NCI-H524 (cell line): ENCODE measurements at regions not wholly inside any gene's neighbourhood (a gene's known extent, or its start where the extent isn't known, plus 50 kb on each side); places are given as distances from the start of the nearest gene placed in this dataset.
A peak's percentile ranks its signal among the peaks of the same experiment; 100 is the strongest.

ENCODE experiments used
- DNase-seq, 2 experiments: peaks; one replicate each; lab custom pipeline; 2025; lab: John Stamatoyannopoulos, UW

DNA sequence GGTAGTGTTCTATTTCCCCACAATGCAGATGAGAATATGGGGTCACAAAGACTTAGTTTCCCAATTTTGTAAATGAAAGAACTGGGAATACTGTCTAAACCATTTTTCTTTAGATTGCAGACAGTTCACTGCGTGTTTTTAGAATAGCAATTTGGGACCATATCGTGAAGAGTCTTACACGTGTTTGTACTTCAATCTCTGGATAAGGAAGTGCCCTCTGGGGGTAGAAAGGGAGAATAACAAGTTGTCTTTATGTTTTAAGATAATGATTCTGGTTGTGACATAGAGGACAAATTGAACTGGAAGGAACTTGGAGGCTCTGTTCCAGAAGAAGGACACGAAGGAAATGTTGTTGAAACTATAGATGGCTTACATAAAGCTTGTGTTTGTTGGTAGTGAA, 457.7 kb downstream of the CBLN2 start:
- DNase-seq: peak; percentile 5 to 27

DNA sequence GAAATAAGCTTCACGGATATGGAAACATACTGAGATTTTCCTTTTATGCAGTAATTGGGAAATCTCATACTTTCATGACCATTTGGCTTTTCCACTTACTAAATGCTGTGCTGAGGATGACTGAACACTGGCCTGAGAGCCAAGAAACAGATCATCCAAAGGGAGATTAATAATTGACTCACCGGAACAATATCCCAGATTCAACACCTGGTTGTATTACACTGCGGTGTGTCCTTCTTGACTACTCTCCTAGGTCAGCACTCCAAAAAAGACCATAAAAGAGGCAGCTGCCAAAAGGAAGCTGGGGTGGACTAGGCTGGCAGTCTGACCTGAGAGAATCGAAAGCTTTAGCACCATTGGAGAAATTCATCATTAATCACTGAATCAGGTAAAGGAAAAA, 469.1 kb downstream of the CBLN2 start:
- no peak for DNase-seq

DNA sequence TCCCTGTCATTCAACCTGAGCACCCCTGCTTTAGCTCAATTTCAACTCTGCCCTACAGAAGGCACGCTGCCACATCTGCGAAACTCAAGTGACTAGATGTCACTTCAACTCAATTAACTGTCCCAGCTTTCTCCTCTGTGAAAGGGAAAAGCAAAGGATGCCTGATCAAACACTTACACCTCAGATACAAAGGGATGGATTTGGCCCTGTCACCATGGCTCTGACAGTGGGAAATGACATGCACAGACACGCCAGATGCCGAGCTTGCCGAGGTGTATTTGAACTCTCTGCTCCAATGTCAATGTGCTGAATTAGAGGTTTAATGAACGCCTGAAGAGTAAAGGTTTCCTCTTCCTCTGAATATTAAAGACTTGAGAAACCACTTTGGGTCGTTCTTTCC, 481.1 kb downstream of the CBLN2 start:
- no peak for DNase-seq

DNA sequence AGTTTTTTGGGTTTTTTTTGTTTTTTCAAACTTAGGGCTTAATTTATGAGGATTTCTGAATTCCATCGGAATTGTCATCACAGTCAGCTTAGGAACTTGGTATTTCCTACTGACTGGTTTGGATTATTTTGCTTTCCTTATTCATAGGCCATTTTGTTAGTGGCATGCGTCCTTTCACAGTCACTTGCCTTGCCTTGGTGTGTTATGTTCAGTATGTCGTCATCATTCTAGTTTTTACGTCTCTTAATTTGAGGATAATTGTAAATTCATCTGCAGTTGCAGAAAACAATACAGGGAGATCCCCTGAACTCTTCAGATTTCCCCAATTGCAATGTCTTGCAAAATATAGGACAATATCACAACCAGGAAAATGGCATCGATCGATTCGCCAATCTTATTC, 485.3 kb downstream of the CBLN2 start:
- DNase-seq: no peak

DNA sequence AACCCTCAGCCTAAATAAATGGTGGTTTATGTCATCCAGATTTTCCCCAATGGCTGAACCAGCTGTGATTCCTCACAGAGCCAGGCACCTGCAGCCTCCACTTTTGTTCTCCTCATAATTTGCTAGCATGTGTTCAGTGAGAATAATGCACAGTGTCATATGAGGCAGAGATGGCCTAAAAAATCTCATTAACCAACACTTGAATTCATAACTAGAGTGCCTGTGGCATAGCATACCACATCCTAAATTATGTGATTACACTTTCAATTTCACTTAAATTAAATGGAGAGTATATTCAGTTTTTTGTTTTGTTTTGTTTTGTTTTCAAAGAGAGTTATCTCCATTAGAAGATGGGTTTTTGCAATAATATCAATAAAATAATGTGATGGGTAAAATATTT, 488.0 kb downstream of the CBLN2 start:
- DNase-seq: no peak

DNA sequence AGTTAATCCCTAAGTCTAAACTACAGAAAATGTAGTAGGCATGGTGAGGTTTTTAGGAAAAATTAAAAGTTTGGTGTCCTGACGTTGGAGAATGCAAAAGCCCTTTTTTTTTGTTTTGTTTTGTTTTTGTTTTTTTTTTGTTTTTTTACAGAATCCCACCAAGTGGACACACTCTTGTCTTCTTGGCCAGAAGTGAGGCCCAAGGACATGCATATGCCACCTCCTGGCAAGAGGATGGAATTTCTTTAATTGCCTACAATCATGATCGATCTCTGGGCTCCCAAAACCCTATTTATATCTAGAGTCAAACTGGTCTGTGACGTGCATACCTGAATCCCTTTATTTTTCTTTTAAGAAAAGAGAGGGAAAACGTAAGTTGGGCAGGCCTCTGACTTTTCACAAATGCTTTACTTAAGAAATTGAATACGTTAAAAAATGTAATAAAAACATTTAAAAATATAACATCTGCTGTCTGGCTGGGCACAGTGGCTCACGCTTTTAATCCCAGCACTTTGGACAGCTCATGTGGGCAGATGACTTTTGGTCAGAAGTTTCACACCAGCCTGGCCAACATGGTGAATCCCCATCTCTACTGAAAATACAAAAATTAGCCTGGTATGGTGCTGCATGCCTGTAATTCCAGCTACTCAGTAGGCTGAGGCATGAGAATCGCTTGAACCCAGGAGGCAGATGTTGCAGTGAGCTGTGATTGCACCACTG, 502.7 kb downstream of the CBLN2 start:
- DNase-seq: no peak

DNA sequence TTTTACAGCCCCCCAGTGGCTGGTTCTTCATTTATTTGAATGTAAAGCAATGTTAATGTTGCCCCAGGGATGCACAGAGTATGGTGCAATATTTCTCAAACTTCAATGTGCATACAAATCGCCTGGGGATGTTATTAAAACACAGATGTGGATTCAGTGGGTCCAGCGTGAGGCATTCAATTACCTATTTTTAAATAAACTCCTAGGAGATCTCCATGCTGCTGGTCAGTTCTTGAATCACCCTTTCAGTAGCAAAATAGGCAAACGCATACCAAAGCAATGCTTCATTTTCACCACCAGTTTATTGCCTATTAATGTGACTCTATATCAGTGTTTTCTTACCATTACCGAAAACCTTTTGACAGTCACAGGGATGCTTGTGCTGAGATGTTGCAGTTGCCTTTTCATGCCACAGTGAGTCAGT, 530.7 kb downstream of the CBLN2 start:
- DNase-seq: no peak

DNA sequence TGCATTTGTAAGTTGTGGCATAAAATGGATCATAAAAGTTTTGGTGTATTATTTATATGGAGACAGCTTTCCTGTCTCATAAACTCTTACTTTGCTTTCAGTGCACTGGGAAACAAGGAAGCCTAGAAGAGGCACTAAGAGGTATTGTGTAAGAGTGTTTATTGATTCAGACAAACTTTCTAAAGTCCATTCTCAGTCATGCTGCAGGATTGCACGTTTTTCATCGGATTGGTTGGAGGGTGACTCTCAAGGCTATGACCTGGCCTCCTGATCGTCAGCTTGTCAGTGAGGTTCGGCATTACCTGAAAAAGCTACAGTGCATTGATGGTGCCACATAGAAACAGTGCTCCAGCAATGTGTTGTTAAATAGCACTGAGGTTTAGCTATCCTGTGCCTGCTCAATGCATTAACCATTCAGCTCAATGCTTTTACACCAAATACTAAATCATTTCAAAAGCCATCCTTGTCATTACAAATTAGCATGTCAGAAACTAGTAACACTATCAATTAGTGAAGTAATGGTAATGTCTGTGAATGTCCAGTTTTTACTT, 545.5 kb downstream of the CBLN2 start:
- no peak for DNase-seq

DNA sequence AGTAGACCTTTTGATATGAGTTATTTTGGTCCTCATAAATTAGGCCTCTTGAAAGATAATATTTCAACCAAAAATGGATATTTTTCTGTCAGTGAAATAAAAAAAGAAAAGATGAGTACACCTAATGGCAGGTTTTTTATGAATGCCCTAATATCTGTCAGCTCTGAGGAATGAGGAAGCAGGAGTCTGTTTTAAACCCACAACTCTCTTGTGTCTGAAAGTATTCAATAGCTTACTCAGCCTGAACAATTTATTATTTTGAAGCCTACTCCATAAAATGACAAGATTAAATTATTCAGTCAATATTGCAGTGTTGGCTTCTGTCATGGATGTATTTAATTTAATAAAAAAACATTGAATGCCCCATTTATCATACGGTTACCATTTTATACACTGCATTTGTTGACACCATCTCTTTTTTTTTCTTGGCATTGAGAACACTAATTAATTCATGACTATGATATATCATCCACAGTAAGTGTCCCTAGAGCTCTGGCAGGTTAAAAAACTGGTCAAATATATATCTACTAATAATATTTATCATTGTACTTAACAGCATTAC, 548.2 kb downstream of the CBLN2 start:
- DNase-seq: no peak

DNA sequence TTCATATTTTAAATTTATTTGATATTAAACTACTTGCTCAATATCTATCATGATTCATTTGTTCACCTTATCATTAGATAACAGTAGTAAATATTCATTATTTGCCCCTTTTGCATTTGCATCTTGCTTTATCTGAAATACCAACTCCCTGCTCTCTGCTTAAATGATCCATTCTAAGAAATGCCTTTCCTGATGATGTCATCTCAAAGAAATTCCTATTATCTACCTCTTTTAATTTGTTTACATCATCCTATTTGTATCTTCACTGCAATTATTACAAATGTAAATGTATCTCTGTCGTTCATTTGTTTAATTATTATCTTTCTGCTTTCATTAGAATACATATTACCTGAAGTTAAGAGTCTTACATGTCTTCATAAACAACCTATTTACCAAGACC, 549.9 kb downstream of the CBLN2 start:
- DNase-seq: no peak

DNA sequence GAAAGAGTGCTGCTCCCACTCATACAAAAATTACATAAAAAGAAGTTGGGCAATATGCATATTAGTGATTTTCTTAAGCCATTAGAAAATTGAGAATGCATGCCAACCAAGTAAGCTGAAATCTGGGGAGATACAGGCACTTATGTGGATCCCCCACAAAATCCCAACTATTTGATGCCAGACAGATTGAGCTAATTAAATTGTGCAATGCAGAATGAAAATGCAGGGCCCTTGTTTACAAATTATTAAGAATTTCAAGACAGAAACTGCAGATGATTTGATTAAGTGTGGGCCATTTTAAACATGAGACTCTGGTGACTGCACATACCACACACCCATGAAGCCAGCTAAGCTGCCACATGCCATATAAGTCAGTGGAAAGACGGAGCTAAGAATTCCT, 554.5 kb downstream of the CBLN2 start:
- no peak for DNase-seq

DNA sequence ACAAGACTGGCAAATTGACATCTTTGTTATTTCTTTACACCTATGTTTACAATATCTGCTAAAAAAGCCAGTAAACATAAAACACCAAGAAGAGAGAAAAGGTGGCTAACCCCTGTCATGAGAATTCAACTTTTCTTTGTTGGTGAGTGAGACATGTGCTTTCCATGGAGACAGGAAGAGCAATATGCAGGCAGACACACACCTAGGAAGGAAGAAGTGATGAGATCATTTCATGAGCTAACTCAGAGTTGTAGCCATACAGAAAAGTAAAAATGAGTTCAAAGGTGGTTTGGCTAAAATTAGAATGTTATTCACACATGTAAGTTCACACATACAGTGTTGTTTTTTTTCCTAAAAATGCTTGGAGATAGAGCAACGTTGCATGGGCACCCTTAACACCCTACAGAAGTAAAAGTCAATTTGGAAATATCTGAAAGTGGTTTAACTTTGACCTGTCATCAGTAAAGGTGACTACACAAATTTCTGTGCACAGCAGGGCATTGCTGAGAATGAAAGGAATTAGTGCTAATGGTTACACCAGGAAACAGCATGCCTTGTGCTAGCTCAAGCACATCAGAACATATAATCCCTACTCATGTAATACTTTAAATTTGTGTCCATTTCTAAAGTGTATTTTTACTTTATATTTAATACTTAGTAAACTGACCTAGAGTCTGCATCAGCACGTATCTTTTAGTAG, 557.6 kb downstream of the CBLN2 start:
- no peak for DNase-seq

DNA sequence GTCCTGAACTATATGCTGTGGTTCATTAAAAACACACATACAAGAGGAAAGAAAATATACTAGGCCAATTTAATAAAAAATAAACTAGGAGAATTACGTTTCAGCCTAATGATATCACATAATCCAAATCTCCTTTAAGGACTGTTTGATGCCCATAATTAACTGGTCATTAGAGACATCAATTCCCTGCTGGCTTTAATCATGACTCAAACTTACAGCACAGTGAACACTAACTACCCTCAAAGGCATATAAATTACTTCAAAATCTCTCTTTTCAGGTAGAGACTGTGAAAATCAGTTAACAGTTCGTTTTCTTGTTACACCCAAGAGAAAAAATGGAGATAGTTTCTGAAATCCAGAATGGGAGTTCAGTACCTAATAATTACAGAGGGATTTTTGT, 567.4 kb downstream of the CBLN2 start:
- DNase-seq: no peak

DNA sequence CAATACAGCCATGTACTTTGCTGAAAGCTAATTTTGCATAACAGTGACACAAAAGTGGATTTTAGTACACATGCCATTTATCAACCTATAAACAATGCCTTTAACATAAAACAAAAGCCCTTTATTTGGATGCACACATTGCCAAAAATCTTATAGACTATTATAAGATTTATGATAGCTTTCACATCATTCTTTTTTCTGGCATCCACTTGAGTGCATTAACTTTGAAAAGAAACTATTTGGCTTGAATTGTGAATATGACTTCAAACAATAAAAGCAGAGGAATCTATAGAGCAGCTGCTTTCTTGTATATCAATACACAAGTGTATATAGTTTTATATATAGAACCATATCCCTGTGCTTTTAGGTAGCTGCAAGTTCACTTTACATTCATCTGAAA, 577.4 kb downstream of the CBLN2 start:
- no peak for DNase-seq

DNA sequence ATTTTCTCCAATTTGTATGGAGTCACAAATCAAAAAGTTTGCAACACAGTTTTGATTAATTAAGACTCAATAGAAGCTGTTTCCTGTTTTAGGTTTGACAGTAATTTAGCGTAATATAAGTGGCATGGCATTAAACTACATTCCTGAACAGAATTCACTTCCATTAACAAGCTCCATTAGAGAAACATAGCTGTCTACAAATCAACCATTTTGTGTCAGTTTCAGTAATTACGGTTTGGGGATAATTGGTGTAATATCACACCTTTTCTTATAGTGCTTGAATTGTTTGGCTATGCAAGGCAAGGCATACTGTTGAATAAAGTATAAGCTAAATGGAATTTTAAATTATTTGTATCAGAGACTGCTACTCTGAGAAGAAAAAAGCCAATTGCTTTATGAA, 585.5 kb downstream of the CBLN2 start:
- no peak for DNase-seq

DNA sequence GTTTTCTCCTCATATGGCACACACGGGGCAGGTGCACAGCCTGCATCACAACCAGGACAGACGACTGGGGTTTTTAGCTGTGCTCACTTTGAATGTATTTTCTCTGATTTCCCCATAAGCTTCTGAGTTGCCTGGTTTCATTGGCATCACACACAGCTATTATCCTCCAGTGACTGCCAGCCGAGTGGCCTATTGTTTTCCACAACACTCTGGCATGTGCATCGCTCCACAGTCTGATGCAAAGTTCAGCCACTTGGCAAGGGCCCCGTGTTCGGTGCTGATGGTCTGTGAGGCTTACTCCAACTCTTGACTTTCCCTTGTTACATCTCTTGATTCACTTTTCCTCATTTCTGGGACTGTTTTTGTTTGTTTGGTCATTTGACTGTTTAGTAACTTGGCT, 593.1 kb downstream of the CBLN2 start:
- DNase-seq: no peak

DNA sequence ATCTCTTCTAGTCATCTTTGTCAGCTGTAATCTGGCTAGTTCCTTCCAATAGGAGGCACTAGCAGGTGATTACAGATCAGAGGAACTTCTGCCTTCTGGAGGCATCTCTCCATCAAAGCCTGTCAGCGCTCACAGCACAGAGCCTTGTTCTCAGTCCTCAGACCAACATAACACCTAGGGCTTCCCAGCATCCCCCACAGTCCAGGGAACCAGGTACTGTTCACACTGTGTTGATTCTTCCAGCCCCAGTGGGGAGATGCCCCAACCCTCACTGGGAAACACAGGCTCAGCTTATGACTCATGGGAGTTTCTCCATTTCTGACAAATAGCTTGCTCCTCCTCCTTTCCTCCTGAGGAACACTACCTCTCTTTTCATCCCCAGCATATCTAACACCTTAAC, 601.7 kb downstream of the CBLN2 start:
- no peak for DNase-seq

DNA sequence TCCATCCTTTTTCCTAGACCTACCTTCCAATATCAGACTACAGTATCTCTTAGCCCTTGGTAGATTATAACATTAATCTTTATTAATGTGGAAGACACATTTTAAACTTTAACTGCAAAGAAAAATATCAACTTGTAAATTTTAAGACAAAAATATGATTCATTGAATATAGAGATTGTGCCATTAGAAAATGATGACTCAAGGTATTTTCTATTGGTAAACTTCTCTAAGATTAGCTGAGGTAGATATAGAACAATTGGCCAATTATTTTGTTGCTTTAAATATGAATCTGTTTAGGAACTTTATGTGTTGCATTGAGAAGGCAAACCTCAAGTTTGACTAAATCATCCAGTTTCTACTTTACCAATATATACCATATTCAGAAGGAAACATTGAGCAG, 604.7 kb downstream of the CBLN2 start:
- no peak for DNase-seq

DNA sequence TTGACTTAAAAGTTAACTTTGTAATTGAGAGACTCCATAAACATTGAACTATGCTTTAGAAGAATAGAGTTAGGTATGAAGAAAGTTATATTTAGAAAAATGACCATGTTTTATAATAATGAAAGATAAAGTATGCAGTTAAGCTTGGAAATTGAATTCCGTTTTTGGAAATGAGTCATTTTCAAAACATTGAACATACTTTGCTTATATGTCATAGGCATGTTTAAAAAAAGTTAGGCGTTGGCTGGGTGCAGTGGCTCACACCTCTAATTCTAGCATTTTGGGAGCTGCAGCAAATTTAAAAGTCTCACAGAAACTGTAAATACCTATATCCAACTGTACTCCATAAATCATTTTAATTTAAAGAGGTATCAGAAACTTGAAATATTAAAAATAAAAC, 607.4 kb downstream of the CBLN2 start:
- no peak for DNase-seq

DNA sequence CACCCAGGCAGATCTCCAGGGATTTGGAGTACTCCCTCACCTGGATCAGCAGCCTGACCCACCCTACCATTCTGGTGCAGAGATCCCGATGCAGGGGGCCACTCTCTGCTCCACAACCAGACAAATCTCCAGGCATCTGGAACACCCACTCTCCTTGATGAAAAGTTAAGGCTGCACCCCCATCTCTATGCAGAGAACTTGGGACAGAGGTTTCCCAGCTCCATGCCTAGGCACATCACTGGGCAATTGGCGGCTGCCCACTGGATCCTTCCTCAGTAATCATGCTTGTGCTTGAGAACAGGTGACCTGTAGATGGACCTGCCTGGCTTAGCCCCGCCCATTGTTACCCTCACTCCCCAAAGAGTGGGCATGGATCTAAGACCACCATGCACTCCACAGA, 624.9 kb downstream of the CBLN2 start:
- no peak for DNase-seq

DNA sequence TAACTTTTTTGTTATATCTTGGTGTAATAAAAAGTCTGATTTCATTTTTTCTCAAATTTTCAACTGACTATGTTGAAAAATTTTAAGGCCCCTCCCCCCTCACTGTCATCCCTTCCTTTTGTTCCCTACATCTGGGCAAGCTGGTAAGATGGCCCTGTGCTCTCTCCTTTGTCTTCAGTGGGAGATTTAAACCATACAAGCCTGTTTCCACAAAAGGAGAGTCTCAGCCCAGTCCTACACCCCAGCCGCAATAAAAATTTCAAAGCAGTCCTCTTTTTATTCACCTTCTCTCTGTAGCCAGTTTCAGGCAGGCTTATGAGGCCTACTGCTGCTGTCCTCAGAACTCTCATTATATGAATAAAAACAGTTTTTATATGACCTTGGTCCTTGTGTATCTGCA, 630.5 kb downstream of the CBLN2 start:
- DNase-seq: no peak

DNA sequence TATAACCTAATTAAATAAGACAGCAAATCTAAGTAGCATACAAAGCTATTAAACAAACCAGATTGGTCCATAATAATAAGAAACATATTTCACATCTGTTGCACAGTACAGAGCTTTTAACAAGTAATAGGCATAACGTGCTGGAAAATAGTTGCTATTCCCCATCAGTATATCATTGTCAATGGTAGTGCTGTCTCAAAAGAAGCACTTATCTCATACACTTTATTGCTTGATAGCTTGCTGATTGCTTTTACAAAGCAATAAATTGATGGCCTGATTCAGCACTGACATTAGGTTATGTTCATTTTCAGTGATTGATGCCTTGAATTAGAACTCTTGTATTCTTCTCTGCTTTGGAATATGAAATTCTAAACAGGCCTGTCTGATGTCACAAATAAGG, 641.7 kb downstream of the CBLN2 start:
- DNase-seq: no peak

DNA sequence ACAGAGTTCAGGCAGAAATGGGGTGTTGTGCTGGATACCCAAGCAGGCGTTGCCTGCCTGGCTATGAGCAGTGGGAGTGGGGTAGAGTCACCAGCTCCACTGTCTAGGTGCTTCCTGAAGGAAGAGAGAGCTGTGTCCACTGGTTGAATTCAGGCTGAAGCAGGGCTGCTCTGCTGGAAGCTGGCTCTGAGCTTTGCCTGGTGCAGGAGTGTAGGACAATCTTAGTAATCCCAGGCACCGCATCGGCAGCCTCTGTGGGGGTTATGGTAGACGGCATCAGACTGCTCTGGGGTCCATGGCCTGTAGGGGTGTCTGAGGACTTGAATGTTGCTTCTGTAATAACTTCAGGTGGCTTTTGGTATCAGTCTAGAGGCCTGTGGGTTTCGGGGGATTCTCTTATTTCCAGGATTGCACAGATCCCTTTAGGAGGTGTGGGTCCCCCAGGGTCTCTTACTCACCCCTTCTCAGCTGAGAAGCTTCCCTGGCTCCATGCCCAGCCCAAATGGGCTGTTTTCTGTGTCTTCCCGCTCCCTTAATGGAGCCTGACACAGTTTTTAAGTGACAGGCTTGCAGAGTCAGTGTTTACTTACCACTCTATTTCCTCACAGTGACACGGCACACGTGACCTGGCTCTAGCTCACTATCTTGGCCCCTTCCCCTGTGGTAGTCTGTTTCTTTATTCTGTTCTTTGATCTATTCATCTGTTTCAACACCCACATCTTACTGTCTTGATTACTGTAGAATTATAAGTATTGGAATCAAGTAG, 644.3 kb downstream of the CBLN2 start:
- DNase-seq: no peak
